ENCODE measurements at regions not wholly inside any gene's neighbourhood (a gene's known extent, or its start where the extent isn't known, plus 50 kb on each side); places are given as distances from the start of the nearest gene placed in this dataset.

GRCh38 chr4:112736718-112737135 lies 99.8 kb downstream of the LARP7 start:
- TF ChIP-seq POLR2A (IDR thresholded peaks at IDR 0.05; ENCODE audit: low read depth, low read length): no peak
- TF ChIP-seq TAF1 (IDR thresholded peaks at IDR 0.05; ENCODE audit: borderline replicate concordance, low read depth, low read length): no peak
